OCI-LY1 (cell line): ENCODE measurements at regions not wholly inside any gene's neighbourhood (a gene's known extent, or its start where the extent isn't known, plus 50 kb on each side); places are given as distances from the start of the nearest gene placed in this dataset.

ENCODE experiments used
- H2AFZ ChIP-seq: fragments of 200-600 bp; sonication (generic), shearing (Covaris generic); 2 replicates; pipeline ENCODE4 v1.6.0; 2014; ENCODE audit warnings: antibody characterized with exemption, mild to moderate bottlenecking, low read length
- H3F3A ChIP-seq: fragments of 200-600 bp; sonication (generic), shearing (Covaris generic); 2 replicates; pipeline ENCODE4 v1.6.0; 2014; ENCODE audit warnings: mild to moderate bottlenecking, antibody characterized with exemption, low read length, moderate library complexity; ENCODE audit not compliant: insufficient read depth
- H3K27ac ChIP-seq: fragments of 200-600 bp; sonication (generic); 2 replicates; pipeline ENCODE4 v1.5.1; 2014; ENCODE audit warnings: low read length, mixed run types, mild to moderate bottlenecking, low read depth; ENCODE audit not compliant: poor library complexity, severe bottlenecking
- H3K27me3 ChIP-seq: fragments of 200-600 bp; sonication (generic); 2 replicates; pipeline ENCODE4 v1.6.0; 2014; ENCODE audit warnings: antibody characterized with exemption, mild to moderate bottlenecking, low read length, moderate library complexity; ENCODE audit not compliant: insufficient read depth
- H3K36me3 ChIP-seq: fragments of 200-600 bp; sonication (generic); 2 replicates; pipeline ENCODE4 v1.6.1; 2014; ENCODE audit warnings: mild to moderate bottlenecking, antibody characterized with exemption, low read length, moderate library complexity, mixed read lengths; ENCODE audit not compliant: insufficient read depth
- H3K4me1 ChIP-seq: fragments of 200-600 bp; sonication (generic); 2 replicates; pipeline ENCODE4 v1.5.1; 2014; ENCODE audit warnings: mild to moderate bottlenecking, low read length, moderate library complexity; ENCODE audit not compliant: insufficient read depth, severe bottlenecking
- H3K4me2 ChIP-seq: fragments of 200-600 bp; sonication (generic), shearing (Covaris generic); 2 replicates; pipeline ENCODE4 v1.6.1; 2014; ENCODE audit warnings: low read length
- H3K4me3 ChIP-seq: fragments of 200-600 bp; sonication (generic); 2 replicates; pipeline ENCODE4 v1.5.1; 2014; ENCODE audit warnings: low read length, low read depth, mild to moderate bottlenecking, mixed read lengths; ENCODE audit not compliant: poor library complexity, severe bottlenecking
- H3K79me2 ChIP-seq: fragments of 200-600 bp; shearing (Covaris generic); 2 replicates; pipeline ENCODE4 v1.6.1; 2016; ENCODE audit warnings: mixed run types, low read length, mixed read lengths; ENCODE audit not compliant: insufficient read depth
- H3K9ac ChIP-seq: fragments of 200-600 bp; sonication (generic), shearing (Covaris generic); 2 replicates; pipeline ENCODE4 v1.6.1; 2014; ENCODE audit warnings: mild to moderate bottlenecking, low read length, mixed read lengths
- H3K9me2 ChIP-seq: fragments of 200-600 bp; sonication (generic), shearing (Covaris generic); 2 replicates; pipeline ENCODE4 v1.6.1; 2014; ENCODE audit warnings: low read depth, mild to moderate bottlenecking, low read length, mixed read lengths
- H3K9me3 ChIP-seq: fragments of 200-600 bp; shearing (Covaris generic); 2 replicates; pipeline ENCODE4 v1.6.1; 2014; ENCODE audit warnings: low read length, mixed read lengths
- H4K20me1 ChIP-seq: fragments of 200-600 bp; sonication (generic), shearing (Covaris generic); 2 replicates; pipeline ENCODE4 v1.6.0; 2016; ENCODE audit warnings: mild to moderate bottlenecking, low read length; ENCODE audit not compliant: insufficient read depth
- CTCF ChIP-seq: fragments of 200-600 bp; sonication (generic), shearing (Covaris generic); IDR thresholded peaks from 2 replicates; pipeline ENCODE4 v1.5.1; 2017; ENCODE audit warnings: mild to moderate bottlenecking, antibody characterized with exemption, low read length, moderate library complexity, mixed read lengths
- EZH2 ChIP-seq: fragments of 200-600 bp; sonication (generic), shearing (Covaris generic); IDR thresholded peaks from 2 replicates; pipeline ENCODE4 v1.8.0; 2017; ENCODE audit warnings: borderline replicate concordance, mixed run types, mild to moderate bottlenecking, antibody characterized with exemption, low read length, moderate library complexity, mixed read lengths

GRCh38 chr21:22885614-22886013 is 1887.4 kb downstream of the NCAM2 start:
- no peak overlapping the region for H3K4me3 ChIP-seq
- peaks cover 3% of the 10 kb centered on the region for H3K4me1 ChIP-seq
- H3K4me2 ChIP-seq: no peak overlapping the region
- no peaks in the 10 kb centered on the region for H3K36me3 ChIP-seq
- no peak for TF ChIP-seq CTCF
- no peak for TF ChIP-seq EZH2
- H3F3A ChIP-seq: no peaks in the 10 kb centered on the region
- no peaks in the 10 kb centered on the region for H3K27me3 ChIP-seq
- no peaks in the 10 kb centered on the region for H4K20me1 ChIP-seq
- H3K9me2 ChIP-seq: no peaks in the 10 kb centered on the region
- H3K9ac ChIP-seq: no peak overlapping the region
- H3K27ac ChIP-seq: no peak overlapping the region
- H3K9me3 ChIP-seq: no peaks in the 10 kb centered on the region
- H2AFZ ChIP-seq: no peak overlapping the region
- H3K79me2 ChIP-seq: no peaks in the 10 kb centered on the region

DNA sequence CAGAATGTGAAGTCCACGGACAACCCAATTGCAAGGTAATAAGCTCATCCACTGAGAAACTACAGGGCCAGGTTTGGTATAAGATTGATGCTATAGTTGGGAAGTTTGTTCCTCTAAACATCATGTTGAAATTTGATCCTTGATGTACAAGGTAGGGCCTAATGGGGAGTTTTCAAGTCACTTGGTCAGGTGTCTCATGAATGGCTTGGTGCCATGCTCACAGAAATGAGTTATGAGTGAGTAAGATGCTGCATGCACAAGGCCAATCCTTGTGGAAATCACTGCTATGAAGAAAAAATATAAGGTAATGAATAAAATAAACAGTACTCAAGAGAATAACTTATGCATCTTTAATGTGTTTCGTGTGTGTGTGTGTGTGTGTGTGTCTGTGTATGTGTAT is 1891.2 kb downstream of the NCAM2 start:
- Histone ChIP-seq H3K9me3 (no peaks in the 10 kb centered on the region), H3K4me1 (peaks cover 13% of the 10 kb centered on the region), H3K9me2 (no peaks in the 10 kb centered on the region), H3K27ac (no peak overlapping the region), H3K79me2 (no peaks in the 10 kb centered on the region), H3K4me2 (no peak overlapping the region), H3K4me3 (no peak overlapping the region), H3K36me3 (no peaks in the 10 kb centered on the region), H3K9ac (no peak overlapping the region), H4K20me1 (no peaks in the 10 kb centered on the region), H3F3A (no peaks in the 10 kb centered on the region), H2AFZ (no peak overlapping the region), H3K27me3 (no peaks in the 10 kb centered on the region)
- TF ChIP-seq CTCF (no peak), EZH2 (no peak)

DNA sequence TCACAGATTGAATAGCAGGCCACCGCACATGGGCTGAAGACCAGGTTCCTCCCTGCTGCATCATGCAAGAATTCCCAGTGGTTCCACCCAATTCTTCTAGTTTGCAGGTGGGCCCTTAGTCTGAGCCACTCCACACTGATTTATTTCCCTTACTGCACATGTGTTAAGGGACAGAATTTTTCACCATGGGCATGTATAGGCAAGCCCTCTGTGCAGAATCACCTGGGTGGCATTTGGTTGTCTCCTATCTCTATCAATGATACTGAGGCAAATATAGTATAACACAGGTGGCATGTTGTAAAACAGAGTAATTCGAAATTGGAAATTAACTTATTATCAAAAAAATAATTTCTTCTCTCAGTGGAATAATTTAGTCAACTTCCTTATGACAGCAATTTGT is 1892.4 kb downstream of the NCAM2 start:
- H4K20me1 ChIP-seq: no peaks in the 10 kb centered on the region
- H3K79me2 ChIP-seq: no peaks in the 10 kb centered on the region
- H3K4me3 ChIP-seq: no peak overlapping the region
- no peak overlapping the region for H3K4me2 ChIP-seq
- H2AFZ ChIP-seq: no peak overlapping the region
- peaks cover 10% of the 10 kb centered on the region for H3K4me1 ChIP-seq
- no peaks in the 10 kb centered on the region for H3K9me2 ChIP-seq
- no peaks in the 10 kb centered on the region for H3K36me3 ChIP-seq
- H3K27me3 ChIP-seq: no peaks in the 10 kb centered on the region
- no peak overlapping the region for H3K9ac ChIP-seq
- H3K27ac ChIP-seq: no peak overlapping the region
- H3K9me3 ChIP-seq: no peaks in the 10 kb centered on the region
- H3F3A ChIP-seq: no peaks in the 10 kb centered on the region
- TF ChIP-seq EZH2: no peak
- TF ChIP-seq CTCF: no peak
